HepG2 (cell line): ENCODE measurements at regions not wholly inside any gene's neighbourhood (a gene's known extent, or its start where the extent isn't known, plus 50 kb on each side); places are given as distances from the start of the nearest gene placed in this dataset.

Experiments used
- ATAC-seq: fragments of 200-7000 bp; cut with Tn5 transposase; 3 replicates; pipeline ENCODE4 v1.9.1; 2020; ENCODE audit warnings: mild to moderate bottlenecking, moderate library complexity
- BruUV-seq: library from RNA; stranded (reverse); fragments of 400-500 nt; replicated peaks from 2 replicates; lab custom pipeline; 2021; lab: Mats Ljungman, UMichigan
- CTCF ChIA-PET: fragments of 300-600 bp; formaldehyde crosslinking; extraction: SDS; loops from one replicate; lab custom pipeline; 2021; ENCODE audit warnings: low total read pairs, inconsistent platforms, low intra/inter-chr PET ratio; lab: Yijun Ruan, JAX
- POLR2A ChIA-PET: fragments of 350-600 bp; sonication (Branson Sonifier 250); formaldehyde crosslinking; loops from one replicate; lab custom pipeline; 2020; ENCODE audit warnings: antibody characterized with exemption, inconsistent platforms; lab: Yijun Ruan, JAX
- DNase-seq: peaks from one replicate; pipeline ENCODE4 v3.0.0-alpha.2; 2015; ENCODE audit warnings: low spot score
- FAIRE-seq: peaks from 3 replicates; lab custom pipeline; 2011; peaks lifted over from hg19 to GRCh38; lab: Jason Lieb, UNC
- H2AFZ ChIP-seq: one replicate; pipeline ENCODE4 v1.6.1; 2011; ENCODE audit warnings: low read length, inconsistent platforms
- H3K27ac ChIP-seq: fragments of 300-600 bp; 3 replicates; pipeline ENCODE4 v1.8.0; 2011; ENCODE audit warnings: mixed run types, mild to moderate bottlenecking, mixed read lengths, low read length, inconsistent platforms; ENCODE audit not compliant: insufficient read depth; ENCODE audit errors: extremely low read length
- H3K27me3 ChIP-seq, 2 experiments: fragments of 200-600 bp in 1 of 2; 2 replicates in 1 of 2; 3 replicates in 1 of 2; pipeline versions ENCODE4 v1.6.0 to v1.8.0; 2011; ENCODE audit warnings: low read length in 2 of 2, mild to moderate bottlenecking in 2 of 2, moderate library complexity in 2 of 2, inconsistent platforms in 1 of 2; ENCODE audit not compliant: insufficient read depth in 2 of 2, control insufficient read depth in 1 of 2
- H3K36me3 ChIP-seq, 2 experiments: fragments of 200-600 bp in 1 of 2; replicated peaks in 1 of 2; 2 replicates in 1 of 2; 3 replicates in 1 of 2; pipeline versions ENCODE4 v1.5.1 to v1.8.0; 2011; ENCODE audit warnings: low read length in 2 of 2, inconsistent platforms in 1 of 2; ENCODE audit not compliant: insufficient read depth in 2 of 2, control insufficient read depth in 1 of 2
- H3K4me1 ChIP-seq: 2 replicates; pipeline ENCODE4 v1.5.1; 2012; ENCODE audit warnings: low read length, inconsistent platforms; ENCODE audit not compliant: insufficient read depth
- H3K4me2 ChIP-seq: 2 replicates; pipeline ENCODE4 v1.6.0; 2011; ENCODE audit warnings: low read depth, low read length, inconsistent platforms
- H3K4me3 ChIP-seq, 3 experiments: fragments of 200-600 bp in 1 of 3; sonication (generic), shearing (Covaris generic) in 1 of 3; replicated peaks in 1 of 3; 2 replicates each; pipeline ENCODE4 v1.5.1; 2011 to 2016; ENCODE audit warnings: low read length in 3 of 3, inconsistent platforms in 2 of 3, low read depth in 2 of 3, mild to moderate bottlenecking in 2 of 3, control low read depth in 1 of 3, mixed read lengths in 1 of 3; ENCODE audit not compliant: insufficient read depth in 1 of 3
- H3K79me2 ChIP-seq: one replicate; pipeline ENCODE4 v1.6.1; 2011; ENCODE audit warnings: low read length, inconsistent platforms; ENCODE audit not compliant: insufficient read depth
- H3K9ac ChIP-seq: 2 replicates; pipeline ENCODE4 v1.6.0; 2011; ENCODE audit warnings: mild to moderate bottlenecking, low read depth, low read length, inconsistent platforms; ENCODE audit not compliant: insufficient read depth
- H3K9me3 ChIP-seq: 2 replicates; pipeline ENCODE4 v1.5.1; 2012; ENCODE audit warnings: mild to moderate bottlenecking, low read length
- H4K20me1 ChIP-seq: 2 replicates; pipeline ENCODE4 v1.6.0; 2011; ENCODE audit warnings: inconsistent platforms, mild to moderate bottlenecking, low read length, moderate library complexity; ENCODE audit not compliant: insufficient read depth
- CHD2 ChIP-seq: IDR thresholded peaks from 2 replicates; pipeline ENCODE4 v1.6.1; 2011; ENCODE audit warnings: low read depth, low read length, improper control_type of control experiment
- EED ChIP-seq: sonication (generic); formaldehyde crosslinking; IDR thresholded peaks from 2 replicates; pipeline ENCODE4 v1.5.0; 2020; ENCODE audit warnings: mild to moderate bottlenecking, missing genetic modification reagents
- HNF1B ChIP-seq: sonication (generic); formaldehyde crosslinking; IDR thresholded peaks from 2 replicates; pipeline ENCODE4 v1.5.1; 2020; ENCODE audit warnings: mild to moderate bottlenecking, moderate library complexity, missing genetic modification reagents
- KLF15 ChIP-seq: sonication (generic); formaldehyde crosslinking; IDR thresholded peaks from 2 replicates; pipeline ENCODE4 v1.8.1; 2023; ENCODE audit warnings: borderline replicate concordance, mild to moderate bottlenecking, inconsistent platforms, missing genetic modification reagents, mixed read lengths
- MAF1 ChIP-seq: sonication (generic); formaldehyde crosslinking; IDR thresholded peaks from 2 replicates; pipeline ENCODE4 v1.5.0; 2020; ENCODE audit warnings: missing genetic modification reagents, borderline replicate concordance
- MYPOP ChIP-seq: sonication (generic); formaldehyde crosslinking; IDR thresholded peaks from 2 replicates; pipeline ENCODE4 v1.8.1; 2023; ENCODE audit warnings: mild to moderate bottlenecking, moderate library complexity, missing genetic modification reagents
- PAX8 ChIP-seq: sonication (generic); formaldehyde crosslinking; IDR thresholded peaks from 2 replicates; pipeline ENCODE4 v1.8.0; 2022; ENCODE audit warnings: mild to moderate bottlenecking, missing genetic modification reagents, borderline replicate concordance
- RAD51 ChIP-seq: fragments of 450-650 bp; IDR thresholded peaks from 2 replicates; pipeline ENCODE4 v1.6.1; 2016; ENCODE audit warnings: borderline replicate concordance
- ZBTB14 ChIP-seq: sonication (generic); formaldehyde crosslinking; IDR thresholded peaks from 2 replicates; pipeline ENCODE4 v1.4.0; 2020; ENCODE audit warnings: missing genetic modification reagents
- ZBTB42 ChIP-seq: sonication (generic); formaldehyde crosslinking; IDR thresholded peaks from 2 replicates; pipeline ENCODE4 v1.5.0; 2020; ENCODE audit warnings: mild to moderate bottlenecking, missing genetic modification reagents
- ZMYM4 ChIP-seq: sonication (generic); formaldehyde crosslinking; IDR thresholded peaks from 2 replicates; pipeline ENCODE4 v1.8.1; 2023; ENCODE audit warnings: mild to moderate bottlenecking, missing genetic modification reagents
- ZNF274 ChIP-seq: sonication (generic); formaldehyde crosslinking; IDR thresholded peaks from 2 replicates; pipeline ENCODE4 v1.5.1; 2020; ENCODE audit warnings: mild to moderate bottlenecking, missing genetic modification reagents
- WGBS: methylation state at CpG from one replicate; pipeline ENCODE4 v1.1.6; 2017; ENCODE audit warnings: low lambda C conversion rate; 5-methylcytosine and 5-hydroxymethylcytosine counted together
- in situ Hi-C: cut with HindIII; loops from 2 replicates; pipeline ENCODE4 v1.10.0; 2017; ENCODE audit warnings: low pct_unique_long_range_greater_than_20kb; ENCODE audit not compliant: extremely low pct_ligation_motif_present
- intact Hi-C: fragments of 100-400 bp; cut with micrococcal nuclease; formaldehyde crosslinking; loops from one replicate; pipeline ENCODE4 v1.10.0; 2022; ENCODE audit not compliant: unreplicated experiment
- TF ChIP-seq, protein P1 (sequence below): IDR thresholded peaks from 2 replicates; pipeline ENCODE4 v1.6.1; 2016; ENCODE audit warnings: missing biosample characterization, missing genetic modification reagents, low read depth

GRCh38 chr1:36743286-36744005 is 260.7 kb upstream of the CSF3R start:
- Histone ChIP-seq H3K9ac (no peak overlapping the region), H3K36me3 (no peaks in the 10 kb centered on the region), H3K9me3 (no peaks in the 10 kb centered on the region), H4K20me1 (no peaks in the 10 kb centered on the region), H2AFZ (no peak overlapping the region), H3K4me1 (no peaks in the 10 kb centered on the region), H3K79me2 (no peaks in the 10 kb centered on the region), H3K27me3 (peaks cover 2 to 18% of the 10 kb centered on the region in 2 experiments; a peak in 3 of 5 replicates), H3K27ac (no peak overlapping the region), H3K4me3 (no peak overlapping the region)
- in situ Hi-C loops = no loop called here
- ATAC-seq = no peak
- CTCF ChIA-PET = no interaction called here
- BruUV-seq = no TSS peak
- WGBS = 20% methylated on average over 6 of the region's 6 CpGs
- intact Hi-C loops = no loop called here
- DNase-seq = no peak
- no peak for FAIRE-seq
- TF ChIP-seq ZBTB14 (no peak), CHD2 (no peak), ZBTB42 (CRISPR knock-in tag) (no peak), ZMYM4 (CRISPR knock-in tag) (no peak), EED (CRISPR knock-in tag) (no peak), PAX8 (CRISPR knock-in tag) (no peak), RAD51 (peak; percentile 26; the same call in 1 of the 2 replicates)
- TF ChIP-seq, all 625 proteins: peak for 1
- POLR2A ChIA-PET = no interaction called here
- no peak overlapping the region for H3K4me2 ChIP-seq

DNA sequence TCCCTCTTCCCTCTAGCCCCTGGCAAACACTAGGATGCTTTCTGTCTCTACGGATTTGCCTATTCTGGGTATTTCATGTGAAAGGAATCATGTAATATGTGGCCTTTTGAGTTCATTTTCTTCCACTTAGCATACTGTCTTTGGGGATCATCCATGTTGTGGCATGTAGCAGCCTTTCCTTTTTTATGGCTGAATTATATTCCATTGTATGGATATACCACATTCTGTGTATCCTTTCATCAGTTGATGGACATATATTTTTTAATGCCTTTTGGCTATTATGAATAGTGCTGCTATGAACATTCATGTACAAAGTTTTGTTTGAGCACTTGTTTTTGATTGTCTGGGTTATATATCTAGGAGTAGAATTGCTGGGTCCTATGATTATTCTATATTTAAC is 258.4 kb upstream of the CSF3R start:
- Histone ChIP-seq H3K27me3 (peaks cover 4 to 27% of the 10 kb centered on the region in 2 experiments; a peak in 3 of 5 replicates), H3K79me2 (no peaks in the 10 kb centered on the region), H3K4me3 (no peak overlapping the region), H3K9me3 (no peaks in the 10 kb centered on the region), H4K20me1 (no peaks in the 10 kb centered on the region), H3K27ac (no peak overlapping the region), H2AFZ (no peak overlapping the region), H3K9ac (no peak overlapping the region), H3K4me1 (no peaks in the 10 kb centered on the region), H3K36me3 (no peaks in the 10 kb centered on the region), H3K4me2 (no peak overlapping the region)
- ChIA-PET CTCF (no interaction called here), POLR2A (no interaction called here)
- in situ Hi-C loops = no loop called here
- DNase-seq (no peak), ATAC-seq (no peak), FAIRE-seq (no peak)
- intact Hi-C loops = no loop called here
- 0% methylated on average over 1 of the region's 1 CpG for WGBS
- no TSS peak for BruUV-seq
- TF ChIP-seq ZNF274 (CRISPR knock-in tag) (no peak), KLF15 (CRISPR knock-in tag) (no peak), MYPOP (CRISPR knock-in tag) (no peak), HNF1B (no peak), MAF1 (CRISPR knock-in tag) (no peak)
- TF ChIP-seq, protein P1, sequence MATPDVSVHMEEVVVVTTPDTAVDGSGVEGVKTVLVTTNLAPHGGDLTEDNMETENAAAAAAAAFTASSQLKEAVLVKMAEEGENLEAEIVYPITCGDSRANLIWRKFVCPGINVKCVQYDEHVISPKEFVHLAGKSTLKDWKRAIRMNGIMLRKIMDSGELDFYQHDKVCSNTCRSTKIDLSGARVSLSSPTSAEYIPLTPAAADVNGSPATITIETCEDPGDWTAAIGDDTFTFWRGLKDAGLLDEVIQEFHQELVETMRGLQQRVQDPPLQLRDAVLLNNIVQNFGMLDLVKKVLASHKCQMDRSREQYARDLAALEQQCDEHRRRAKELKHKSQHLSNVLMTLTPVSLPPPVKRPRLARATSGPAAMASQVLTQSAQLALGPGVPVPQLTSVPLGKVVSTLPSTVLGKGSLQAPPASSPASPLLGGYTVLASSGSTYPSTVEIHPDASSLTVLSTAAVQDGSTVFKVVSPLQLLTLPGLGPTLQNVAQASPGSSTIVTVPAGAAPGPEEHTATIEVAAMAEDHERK (CRISPR knock-in tag) = no peak
